Stimulated activated CD8-positive, alpha-beta memory T cell treated with anti-CD3 and anti-CD28 coated beads, Interleukin-4, amount 100 ng/mL, for 1 hour (primary cell): ENCODE measurements at regions not wholly inside any gene's neighbourhood (a gene's known extent, or its start where the extent isn't known, plus 50 kb on each side); places are given as distances from the start of the nearest gene placed in this dataset.
"Not testable (repeated sequence)": the region's sequence is repeated elsewhere in the genome, so short reads cannot be mapped to it uniquely, and the experiment has no call there.

Experiments
- DNase-seq, 2 donors: peaks; one replicate each; pipeline ENCODE4 v3.0.0-alpha.2; 2020; ENCODE audit warnings: low read depth in 2 of 2, low spot score in 1 of 2

DNA sequence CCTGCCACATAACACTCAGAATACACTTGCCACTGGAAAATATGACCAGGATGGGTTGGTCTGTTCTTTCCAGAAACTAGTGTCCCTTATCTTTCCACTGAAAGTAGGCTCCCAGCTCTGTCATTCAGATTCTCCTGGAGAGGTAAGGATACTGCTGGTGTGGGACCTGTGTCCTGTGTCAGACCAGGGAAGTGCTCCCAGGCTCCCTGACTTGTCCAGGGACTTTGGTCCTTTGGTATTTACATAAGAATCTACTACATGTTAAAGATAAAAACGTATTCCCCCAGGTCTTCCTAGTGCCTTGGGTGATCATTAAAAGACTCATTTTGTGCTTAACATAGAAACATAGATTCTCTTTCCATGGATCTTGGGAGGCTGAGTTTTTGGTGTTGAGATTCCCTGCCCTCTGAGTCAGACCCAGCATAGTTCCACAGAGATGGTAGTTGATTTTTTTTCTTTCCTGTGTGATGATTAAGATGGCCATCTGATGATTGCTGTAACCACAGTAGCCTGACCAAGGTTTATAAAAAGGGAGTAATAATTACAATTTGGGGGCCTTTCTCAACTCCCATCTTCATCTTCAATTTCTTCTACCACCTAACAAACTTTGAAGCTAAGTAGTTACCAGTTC is 159.8 kb upstream of the JADE1 start:
- DNase-seq = no peak

DNA sequence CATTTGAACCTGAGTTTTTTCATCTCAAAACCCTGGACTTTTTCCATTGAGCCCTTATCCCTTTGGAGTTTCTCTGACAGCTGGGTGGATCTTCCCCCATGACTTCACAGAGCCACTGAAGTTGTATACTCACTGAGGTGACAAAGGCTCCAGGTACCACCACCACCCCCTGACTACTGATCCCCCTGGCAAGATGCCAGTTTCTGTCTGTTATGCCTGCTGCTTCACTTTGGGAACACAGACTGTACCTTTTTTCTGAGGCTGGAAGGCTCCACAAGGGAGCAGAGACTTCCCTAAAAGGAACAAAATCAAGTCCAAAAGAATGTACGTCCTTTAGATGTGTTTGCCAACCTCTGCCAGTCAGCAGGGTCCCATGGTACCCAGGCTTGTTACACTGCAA is 160.3 kb upstream of the JADE1 start:
- no peak for DNase-seq

GRCh38 chr4:128648021-128648420 is 161.5 kb upstream of the JADE1 start:
- no peak for DNase-seq

DNA sequence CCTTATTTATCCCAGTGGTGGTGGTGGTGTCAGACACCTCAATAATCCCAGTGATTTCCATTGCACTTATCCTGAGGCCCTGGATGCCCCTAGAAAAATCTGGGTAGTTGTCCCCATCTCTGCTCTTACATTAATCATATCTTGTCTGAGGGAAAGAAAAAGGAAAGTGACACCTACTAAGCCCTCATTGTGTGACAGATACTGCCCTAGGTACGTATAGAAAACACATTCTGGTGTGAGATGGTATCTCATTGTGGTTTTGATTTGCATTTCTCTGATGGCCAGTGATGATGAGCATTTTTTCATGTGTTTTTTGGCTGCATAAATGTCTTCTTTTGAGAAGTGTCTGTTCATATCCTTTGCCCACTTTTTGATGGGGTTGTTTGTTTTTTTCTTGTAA is 162.6 kb upstream of the JADE1 start:
- DNase-seq = not testable (repeated sequence)

- DNase-seq = not testable (repeated sequence)
Measured at GRCh38 chr4:128644693-128645654, 164.5 kb upstream of the JADE1 start.

GRCh38 chr4:128644107-128644506 is 165.4 kb upstream of the JADE1 start:
- not testable (repeated sequence) for DNase-seq

DNA sequence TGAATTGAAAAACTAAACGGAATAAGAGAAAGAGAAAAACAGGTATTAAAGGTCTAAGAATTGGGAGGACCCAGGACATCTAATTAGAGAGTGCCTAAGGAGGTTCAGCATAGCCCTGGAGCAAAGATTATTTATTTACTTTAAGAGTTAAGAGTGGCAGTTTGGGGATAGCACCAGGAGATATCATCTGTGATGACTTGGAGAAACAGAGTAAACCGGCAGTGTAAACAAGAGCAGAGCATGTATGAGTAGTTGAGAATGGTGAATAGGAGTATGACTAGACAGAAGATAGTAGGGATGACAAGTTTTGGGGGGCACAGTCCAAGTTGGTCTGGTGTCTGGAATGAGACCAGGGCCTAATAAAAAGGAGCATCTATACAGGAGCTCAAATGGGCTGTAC is 167.9 kb upstream of the JADE1 start:
- not testable (repeated sequence) for DNase-seq

DNA sequence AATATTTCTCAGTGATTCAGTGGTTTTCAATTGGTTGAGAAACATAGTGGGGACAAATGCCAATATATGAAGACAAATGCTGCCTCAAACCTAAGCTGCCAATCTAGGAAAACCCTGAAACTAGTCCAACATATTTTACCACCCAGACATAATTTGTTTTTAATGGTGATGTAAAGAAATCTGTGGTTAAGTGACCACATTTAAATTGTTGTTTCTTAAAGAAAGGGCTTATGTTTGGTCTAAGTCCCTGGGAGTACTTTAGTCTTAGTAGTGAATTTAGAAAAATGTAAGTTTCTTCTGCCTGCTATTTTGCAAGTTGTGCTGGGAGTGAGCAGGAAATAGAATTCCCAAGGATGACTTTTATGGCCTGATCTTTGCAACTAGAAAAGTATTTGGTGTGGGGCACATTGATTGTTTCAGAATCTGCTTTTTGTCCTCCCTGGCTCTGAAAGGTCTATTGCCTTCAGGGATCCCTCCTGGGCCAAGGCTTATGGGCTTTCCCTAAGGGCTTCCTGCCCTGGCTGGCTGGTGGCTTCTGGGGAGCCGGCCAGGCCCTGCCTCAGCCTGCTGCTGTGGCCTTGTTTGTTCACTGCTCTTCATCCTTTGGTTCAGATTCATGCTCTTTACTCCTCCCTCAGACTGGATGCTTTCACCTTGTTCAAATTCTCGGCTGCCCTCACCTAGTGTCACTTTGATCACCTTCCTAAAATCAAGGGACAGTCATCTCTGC is 169.8 kb upstream of the JADE1 start:
- DNase-seq = no peak

DNA sequence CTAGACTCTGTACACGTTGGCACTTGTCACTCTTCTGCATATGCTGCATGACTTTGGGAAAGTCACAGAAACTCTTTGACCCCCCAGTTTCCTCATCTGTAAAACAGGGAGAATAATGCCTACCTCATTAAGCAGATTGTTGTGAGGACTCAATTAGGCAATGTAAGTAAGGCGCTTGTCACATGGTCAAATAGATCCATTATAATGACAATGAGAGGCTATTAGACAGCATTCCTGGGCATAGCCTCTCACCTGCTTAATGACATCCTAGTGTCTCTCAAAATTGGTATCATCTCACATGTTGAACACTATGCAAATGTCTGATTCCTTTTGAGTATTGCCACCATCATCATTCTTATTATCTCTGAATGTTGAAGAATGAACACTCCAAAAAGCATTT is 172.6 kb upstream of the JADE1 start:
- no peak for DNase-seq

GRCh38 chr4:128635955-128636560 is 173.4 kb upstream of the JADE1 start:
- no peak for DNase-seq

- DNase-seq = no peak
Measured at GRCh38 chr4:128635141-128635954, 174.2 kb upstream of the JADE1 start.

DNA sequence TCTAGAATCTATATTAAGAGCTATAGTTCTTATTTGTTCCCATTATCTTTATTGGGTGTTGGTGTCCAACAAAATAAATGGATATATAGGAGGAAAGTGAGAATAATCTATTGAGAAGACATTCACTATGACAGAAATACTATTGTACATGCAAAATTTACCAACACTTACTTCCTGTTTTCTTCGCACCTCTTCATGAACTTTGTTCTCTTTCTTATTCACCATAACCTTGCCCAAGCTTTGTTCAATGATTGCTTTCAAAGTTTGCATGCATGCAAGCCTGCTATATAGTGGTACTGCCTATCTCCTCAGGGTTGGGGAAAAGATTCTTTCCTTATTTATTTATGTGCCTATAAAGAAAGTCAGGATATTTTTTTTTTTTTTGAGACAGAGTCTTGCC is 176.4 kb upstream of the JADE1 start:
- DNase-seq = no peak

DNA sequence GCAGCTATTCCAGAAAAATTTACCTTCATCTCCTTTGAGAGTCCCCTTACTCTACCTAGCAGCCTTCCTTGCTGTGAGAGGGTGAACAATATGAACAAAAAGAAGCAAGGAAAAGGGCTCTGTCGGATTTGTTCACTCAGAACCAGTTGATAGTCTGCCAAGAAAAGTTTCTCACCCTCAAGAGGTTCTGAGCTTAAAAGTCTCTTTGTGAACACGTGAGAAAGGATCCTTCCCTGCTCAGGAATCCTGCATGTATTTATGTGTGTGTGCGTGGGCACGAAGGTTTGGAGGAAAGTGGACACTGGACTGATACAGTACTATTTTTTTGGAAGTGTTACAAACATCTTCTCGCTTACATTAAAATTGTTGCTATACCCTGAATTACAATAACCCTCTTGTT is 178.6 kb upstream of the JADE1 start:
- no peak for DNase-seq

- DNase-seq = no peak
Measured at GRCh38 chr4:128623508-128624215, 185.8 kb upstream of the JADE1 start.

- not testable (repeated sequence) for DNase-seq
Measured at GRCh38 chr4:128620279-128620965, 189.1 kb upstream of the JADE1 start.

GRCh38 chr4:128615197-128615596 is 194.3 kb upstream of the JADE1 start:
- DNase-seq = no peak

GRCh38 chr4:128608006-128608405 is 201.5 kb upstream of the JADE1 start:
- no peak for DNase-seq

DNA sequence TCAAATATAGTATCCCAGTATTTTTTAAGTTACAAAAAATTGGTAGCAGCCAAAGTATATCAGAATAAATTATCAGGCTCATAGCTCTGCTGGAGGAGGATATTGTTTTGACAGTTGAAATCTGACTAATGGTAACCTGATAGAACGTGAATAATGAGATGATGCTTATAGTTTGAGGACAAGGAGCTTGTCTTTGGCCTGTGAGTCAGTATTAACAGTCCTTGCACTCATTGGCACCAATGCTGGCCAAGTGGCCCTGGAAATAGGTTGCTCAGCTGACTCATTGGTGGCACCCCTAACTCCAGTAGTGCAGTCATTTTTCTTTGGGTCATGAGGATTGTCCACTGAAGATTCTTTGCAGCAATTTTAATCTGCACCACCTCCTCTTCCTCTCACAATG is 203.3 kb upstream of the JADE1 start:
- DNase-seq = no peak

GRCh38 chr4:128604840-128605239 is 204.7 kb upstream of the JADE1 start:
- no peak for DNase-seq
